Esophagus squamous epithelium (tissue), 5 donors: ENCODE measurements at regions not wholly inside any gene's neighbourhood (a gene's known extent, or its start where the extent isn't known, plus 50 kb on each side); places are given as distances from the start of the nearest gene placed in this dataset.

Experiments used
- DNase-seq: peaks from one replicate; lab custom pipeline; 2025; lab: John Stamatoyannopoulos, UW
- H3K27ac ChIP-seq, 4 donors: fragments of 200-600 bp; sonication (generic); one replicate each; pipeline ENCODE4 v1.5.1; 2016 to 2019; ENCODE audit warnings: mild to moderate bottlenecking in 1 of 4
- H3K27me3 ChIP-seq, 4 donors: fragments of 200-600 bp; sonication (generic); 1 replicate in 3 of 4; 2 replicates in 1 of 4; pipeline versions ENCODE4 v1.5.1 to v1.6.0; 2017 to 2021; ENCODE audit warnings: antibody characterized with exemption in 1 of 4
- H3K36me3 ChIP-seq, 3 donors: fragments of 200-600 bp; sonication (generic); one replicate each; pipeline ENCODE4 v1.5.1; 2016 to 2019
- H3K4me1 ChIP-seq, 3 donors: fragments of 200-600 bp; sonication (generic); one replicate each; pipeline ENCODE4 v1.5.1; 2017 to 2019
- H3K4me3 ChIP-seq, 4 donors: fragments of 200-600 bp; sonication (generic); 1 replicate in 3 of 4; 2 replicates in 1 of 4; pipeline ENCODE4 v1.5.1; 2016 to 2019; ENCODE audit warnings: mild to moderate bottlenecking in 2 of 4, moderate library complexity in 1 of 4
- H3K9me3 ChIP-seq, 3 donors: fragments of 200-600 bp; sonication (generic); one replicate each; pipeline ENCODE4 v1.5.1; 2016 to 2019
- CTCF ChIP-seq, 6 experiments: fragments of 450-650 bp in 4 of 6; fragments of 200-600 bp in 2 of 6; sonication (generic) in 2 of 6; IDR thresholded peaks; one replicate each; pipeline ENCODE4 v1.5.1; 2016 to 2019; ENCODE audit warnings: antibody characterized with exemption in 6 of 6, mild to moderate bottlenecking in 4 of 6, moderate library complexity in 4 of 6
- POLR2A ChIP-seq, 4 donors: fragments of 450-650 bp; IDR thresholded peaks; one replicate each; pipeline ENCODE4 v1.6.1; 2017; ENCODE audit warnings: antibody characterized with exemption in 4 of 4, mild to moderate bottlenecking in 4 of 4, moderate library complexity in 3 of 4
- WGBS, 2 donors: methylation state at CpG; one replicate each; pipeline ENCODE4 v1.1.5; 2018; 5-methylcytosine and 5-hydroxymethylcytosine counted together
- intact Hi-C: fragments of 100-400 bp; cut with DNase I; formaldehyde crosslinking; loops from one replicate; pipeline ENCODE4 v1.15.0; 2022
- donor health status: DM: yes; HTN: yes; CAD: no.

DNA sequence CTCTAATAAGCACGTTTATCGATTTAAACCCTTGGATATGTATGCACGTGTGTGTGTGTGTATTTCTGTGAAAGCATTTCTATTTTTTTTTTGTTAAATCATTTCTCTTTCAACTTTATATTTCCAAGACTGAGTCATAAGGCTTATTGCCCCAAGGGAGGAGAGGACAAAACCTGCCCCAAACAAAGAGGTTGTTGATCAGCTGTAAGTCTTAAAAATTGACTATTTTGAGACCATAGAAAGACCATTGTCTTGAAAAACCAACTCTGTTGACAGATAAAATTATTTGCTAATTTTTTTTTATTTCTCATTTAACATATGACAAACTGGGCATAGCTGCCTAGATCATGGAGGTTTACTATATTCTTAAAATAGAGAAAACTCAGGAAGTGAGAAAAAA lies 222.4 kb downstream of the FMR1NB start:
- no peak for DNase-seq
- H3K27me3 ChIP-seq: no peaks in the 10 kb centered on the region
- no peak overlapping the region for H3K4me3 ChIP-seq
- H3K9me3 ChIP-seq: no peaks in the 10 kb centered on the region
- H3K27ac ChIP-seq: no peak overlapping the region
- intact Hi-C loops: no loop called here
- 57 to 76% methylated on average over 3 of the region's 3 CpGs for WGBS, 2 donors
- H3K36me3 ChIP-seq: no peaks in the 10 kb centered on the region
- no peaks in the 10 kb centered on the region for H3K4me1 ChIP-seq
- TF ChIP-seq CTCF (IDR thresholded peaks at IDR 0.05) (no peak), POLR2A (IDR thresholded peaks at IDR 0.05) (no peak)

DNA sequence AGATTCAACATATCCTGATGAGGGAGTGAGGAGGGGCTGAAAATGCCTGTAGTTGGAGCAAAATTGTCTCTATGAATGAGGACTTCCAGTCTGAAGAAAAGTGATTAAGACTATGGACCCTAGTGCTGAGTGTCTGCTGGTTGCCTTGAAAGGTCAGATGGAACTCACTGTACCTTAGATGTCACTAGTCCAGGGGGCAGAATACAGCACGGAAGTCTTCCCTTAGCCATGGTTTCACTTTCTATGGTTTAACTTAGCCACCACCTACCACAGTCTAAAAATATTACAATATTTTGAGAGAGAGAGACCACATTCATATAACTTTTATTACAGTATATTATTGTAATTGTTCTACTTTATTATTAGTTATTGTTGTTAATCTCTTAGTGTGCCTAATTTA lies 223.1 kb downstream of the FMR1NB start:
- DNase-seq: no peak
- 56 to 80% methylated on average over 1 of the region's 1 CpG for WGBS, 2 donors
- no peak overlapping the region for H3K4me3 ChIP-seq
- TF ChIP-seq CTCF (IDR thresholded peaks at IDR 0.05): no peak
- TF ChIP-seq POLR2A (IDR thresholded peaks at IDR 0.05): no peak
- H3K9me3 ChIP-seq: no peaks in the 10 kb centered on the region
- H3K27me3 ChIP-seq: no peaks in the 10 kb centered on the region
- no peaks in the 10 kb centered on the region for H3K4me1 ChIP-seq
- intact Hi-C loops: no loop called here
- no peak overlapping the region for H3K27ac ChIP-seq
- no peaks in the 10 kb centered on the region for H3K36me3 ChIP-seq

DNA sequence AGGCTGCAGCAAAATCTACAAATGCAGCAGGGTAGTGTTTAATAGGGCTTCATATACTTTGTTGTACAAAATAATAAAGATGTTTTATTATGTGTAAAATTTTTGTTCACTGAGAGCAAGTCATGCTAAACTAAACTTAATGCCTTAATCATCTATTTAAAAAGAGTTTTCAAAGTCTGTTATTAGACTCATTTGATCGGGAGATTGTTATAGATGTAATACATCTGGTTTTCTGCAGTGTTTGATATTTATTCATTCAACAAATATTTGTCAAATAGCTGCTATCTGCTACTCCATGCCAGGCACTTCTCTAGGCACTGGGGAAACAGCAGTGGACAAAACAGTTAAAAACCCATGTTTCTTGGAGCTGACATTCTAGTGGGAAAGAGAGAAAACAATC lies 233.6 kb downstream of the FMR1NB start:
- no peak for DNase-seq
- intact Hi-C loops: no loop called here
- Histone ChIP-seq H3K36me3 (no peaks in the 10 kb centered on the region), H3K4me3 (no peak overlapping the region), H3K27ac (no peak overlapping the region), H3K9me3 (no peaks in the 10 kb centered on the region), H3K4me1 (no peaks in the 10 kb centered on the region), H3K27me3 (no peaks in the 10 kb centered on the region)
- TF ChIP-seq CTCF (IDR thresholded peaks at IDR 0.05) (no peak), POLR2A (IDR thresholded peaks at IDR 0.05) (no peak)
- 61 to 69% methylated on average over 1 of the region's 1 CpG for WGBS, 2 donors

DNA sequence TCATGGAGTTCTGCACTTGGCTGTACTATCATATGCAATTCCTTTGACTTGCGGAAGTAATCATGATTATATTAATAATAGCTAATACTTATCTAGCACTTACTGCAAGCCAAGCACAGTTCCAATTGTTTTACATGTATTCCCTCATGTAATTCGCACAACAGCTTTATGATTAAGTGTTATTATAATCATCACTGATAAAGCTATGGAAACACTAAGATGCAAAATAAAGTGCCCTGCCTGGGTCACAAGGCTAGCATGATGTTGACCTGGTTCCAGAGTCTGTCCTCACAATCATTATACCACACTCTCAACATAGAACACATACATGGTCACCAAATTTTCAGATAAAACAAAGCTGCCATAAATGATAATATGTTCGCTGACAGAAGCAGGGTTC lies 234.6 kb downstream of the FMR1NB start:
- Histone ChIP-seq H3K9me3 (no peaks in the 10 kb centered on the region), H3K4me1 (no peaks in the 10 kb centered on the region), H3K27me3 (no peaks in the 10 kb centered on the region), H3K36me3 (no peaks in the 10 kb centered on the region), H3K4me3 (no peak overlapping the region), H3K27ac (no peak overlapping the region)
- WGBS, 2 donors: 87 to 93% methylated on average over 3 of the region's 3 CpGs
- no peak for DNase-seq
- TF ChIP-seq POLR2A (IDR thresholded peaks at IDR 0.05): no peak
- TF ChIP-seq CTCF (IDR thresholded peaks at IDR 0.05): no peak
- intact Hi-C loops: no loop called here

- Histone ChIP-seq H3K4me3 (no peak overlapping the region), H3K27me3 (no peaks in the 10 kb centered on the region), H3K36me3 (no peaks in the 10 kb centered on the region), H3K27ac (no peak overlapping the region), H3K4me1 (no peaks in the 10 kb centered on the region), H3K9me3 (peaks cover 0 to 3% (median 0%) of the 10 kb centered on the region in 3 donors)
- no peak for DNase-seq
- TF ChIP-seq POLR2A (IDR thresholded peaks at IDR 0.05) (no peak), CTCF (IDR thresholded peaks at IDR 0.05) (no peak)
- 74 to 81% methylated on average over 2 of the region's 2 CpGs for WGBS, 2 donors
- intact Hi-C loops: no loop called here
These were observed 242.2 kb downstream of the FMR1NB start for GRCh38 chrX:148223361-148223760.
